HepG2 (cell line): ENCODE measurements at regions not wholly inside any gene's neighbourhood (a gene's known extent, or its start where the extent isn't known, plus 50 kb on each side); places are given as distances from the start of the nearest gene placed in this dataset.

Source experiments
- ATAC-seq: fragments of 200-7000 bp; cut with Tn5 transposase; 3 replicates; pipeline ENCODE4 v1.9.1; 2020; ENCODE audit warnings: mild to moderate bottlenecking, moderate library complexity
- BruUV-seq: library from RNA; stranded (reverse); fragments of 400-500 nt; replicated peaks from 2 replicates; lab custom pipeline; 2021; lab: Mats Ljungman, UMichigan
- CTCF ChIA-PET: fragments of 300-600 bp; formaldehyde crosslinking; extraction: SDS; loops from one replicate; lab custom pipeline; 2021; ENCODE audit warnings: low total read pairs, inconsistent platforms, low intra/inter-chr PET ratio; lab: Yijun Ruan, JAX
- POLR2A ChIA-PET: fragments of 350-600 bp; sonication (Branson Sonifier 250); formaldehyde crosslinking; loops from one replicate; lab custom pipeline; 2020; ENCODE audit warnings: antibody characterized with exemption, inconsistent platforms; lab: Yijun Ruan, JAX
- DNase-seq: peaks from one replicate; pipeline ENCODE4 v3.0.0-alpha.2; 2015; ENCODE audit warnings: low spot score
- FAIRE-seq: peaks from 3 replicates; lab custom pipeline; 2011; peaks lifted over from hg19 to GRCh38; lab: Jason Lieb, UNC
- H2AFZ ChIP-seq: one replicate; pipeline ENCODE4 v1.6.1; 2011; ENCODE audit warnings: low read length, inconsistent platforms
- H3K27ac ChIP-seq: fragments of 300-600 bp; 3 replicates; pipeline ENCODE4 v1.8.0; 2011; ENCODE audit warnings: mixed run types, mild to moderate bottlenecking, mixed read lengths, low read length, inconsistent platforms; ENCODE audit not compliant: insufficient read depth; ENCODE audit errors: extremely low read length
- H3K27me3 ChIP-seq, 2 experiments: fragments of 200-600 bp in 1 of 2; 2 replicates in 1 of 2; 3 replicates in 1 of 2; pipeline versions ENCODE4 v1.6.0 to v1.8.0; 2011; ENCODE audit warnings: low read length in 2 of 2, mild to moderate bottlenecking in 2 of 2, moderate library complexity in 2 of 2, inconsistent platforms in 1 of 2; ENCODE audit not compliant: insufficient read depth in 2 of 2, control insufficient read depth in 1 of 2
- H3K36me3 ChIP-seq, 2 experiments: fragments of 200-600 bp in 1 of 2; replicated peaks in 1 of 2; 2 replicates in 1 of 2; 3 replicates in 1 of 2; pipeline versions ENCODE4 v1.5.1 to v1.8.0; 2011; ENCODE audit warnings: low read length in 2 of 2, inconsistent platforms in 1 of 2; ENCODE audit not compliant: insufficient read depth in 2 of 2, control insufficient read depth in 1 of 2
- H3K4me1 ChIP-seq: 2 replicates; pipeline ENCODE4 v1.5.1; 2012; ENCODE audit warnings: low read length, inconsistent platforms; ENCODE audit not compliant: insufficient read depth
- H3K4me2 ChIP-seq: 2 replicates; pipeline ENCODE4 v1.6.0; 2011; ENCODE audit warnings: low read depth, low read length, inconsistent platforms
- H3K4me3 ChIP-seq, 3 experiments: fragments of 200-600 bp in 1 of 3; sonication (generic), shearing (Covaris generic) in 1 of 3; replicated peaks in 1 of 3; 2 replicates each; pipeline ENCODE4 v1.5.1; 2011 to 2016; ENCODE audit warnings: low read length in 3 of 3, inconsistent platforms in 2 of 3, low read depth in 2 of 3, mild to moderate bottlenecking in 2 of 3, control low read depth in 1 of 3, mixed read lengths in 1 of 3; ENCODE audit not compliant: insufficient read depth in 1 of 3
- H3K79me2 ChIP-seq: one replicate; pipeline ENCODE4 v1.6.1; 2011; ENCODE audit warnings: low read length, inconsistent platforms; ENCODE audit not compliant: insufficient read depth
- H3K9ac ChIP-seq: 2 replicates; pipeline ENCODE4 v1.6.0; 2011; ENCODE audit warnings: mild to moderate bottlenecking, low read depth, low read length, inconsistent platforms; ENCODE audit not compliant: insufficient read depth
- H3K9me3 ChIP-seq: 2 replicates; pipeline ENCODE4 v1.5.1; 2012; ENCODE audit warnings: mild to moderate bottlenecking, low read length
- H4K20me1 ChIP-seq: 2 replicates; pipeline ENCODE4 v1.6.0; 2011; ENCODE audit warnings: inconsistent platforms, mild to moderate bottlenecking, low read length, moderate library complexity; ENCODE audit not compliant: insufficient read depth
- CCAR2 ChIP-seq: fragments of 200-400 bp; formaldehyde crosslinking; optimal IDR thresholded peaks from 2 replicates; pipeline ENCODE3; 2018; ENCODE audit warnings: low read depth, mild to moderate bottlenecking, low read length, moderate library complexity
- CENPX ChIP-seq: sonication (generic); formaldehyde crosslinking; IDR thresholded peaks from 2 replicates; pipeline ENCODE4 v1.9.0; 2021; ENCODE audit warnings: mild to moderate bottlenecking, missing genetic modification reagents, moderate library complexity
- CERS6 ChIP-seq: sonication (generic); formaldehyde crosslinking; IDR thresholded peaks from 2 replicates; pipeline ENCODE4 v1.5.0; 2020; ENCODE audit warnings: missing genetic modification reagents
- GATAD1 ChIP-seq: IDR thresholded peaks from 2 replicates; pipeline ENCODE4 v1.6.1; 2016; ENCODE audit warnings: missing genetic modification reagents, missing compliant biosample characterization
- GFI1 ChIP-seq: sonication (generic); formaldehyde crosslinking; IDR thresholded peaks from 2 replicates; pipeline ENCODE4 v1.5.0; 2020; ENCODE audit warnings: missing genetic modification reagents, mild to moderate bottlenecking, borderline replicate concordance
- HNRNPK ChIP-seq: fragments of 200-400 bp; formaldehyde crosslinking; IDR thresholded peaks from 2 replicates; pipeline ENCODE4 v1.6.1; 2018; ENCODE audit warnings: low read length, low read depth, moderate library complexity, mild to moderate bottlenecking; ENCODE audit not compliant: poor library complexity, severe bottlenecking
- HOXD1 ChIP-seq: sonication (generic); formaldehyde crosslinking; IDR thresholded peaks from 2 replicates; pipeline ENCODE4 v1.5.0; 2020; ENCODE audit warnings: missing genetic modification reagents
- NPAS2 ChIP-seq: sonication (generic); formaldehyde crosslinking; IDR thresholded peaks from 2 replicates; pipeline ENCODE4 v1.8.0; 2022; ENCODE audit warnings: mild to moderate bottlenecking, missing genetic modification reagents, borderline replicate concordance
- ZMAT5 ChIP-seq: sonication (generic); formaldehyde crosslinking; IDR thresholded peaks from 2 replicates; pipeline ENCODE4 v1.5.0; 2020; ENCODE audit warnings: mild to moderate bottlenecking, low read depth, missing genetic modification reagents, borderline replicate concordance
- ZNF101 ChIP-seq: sonication (generic); formaldehyde crosslinking; IDR thresholded peaks from 2 replicates; pipeline ENCODE4 v1.4.0; 2020; ENCODE audit warnings: mild to moderate bottlenecking, low read depth, missing genetic modification reagents, borderline replicate concordance
- ZNF276 ChIP-seq: sonication (generic); formaldehyde crosslinking; IDR thresholded peaks from 2 replicates; pipeline ENCODE4 v1.4.0; 2020; ENCODE audit warnings: mild to moderate bottlenecking, low read depth, missing genetic modification reagents
- ZNF337 ChIP-seq: sonication (generic); formaldehyde crosslinking; IDR thresholded peaks from 2 replicates; pipeline ENCODE4 v1.5.1; 2020; ENCODE audit warnings: missing genetic modification reagents, low read depth, mild to moderate bottlenecking, borderline replicate concordance
- ZNF451 ChIP-seq: sonication (generic); formaldehyde crosslinking; IDR thresholded peaks from 2 replicates; pipeline ENCODE4 v1.5.0; 2020; ENCODE audit warnings: mild to moderate bottlenecking, missing genetic modification reagents
- ZNF549 ChIP-seq: sonication (generic); formaldehyde crosslinking; IDR thresholded peaks from 2 replicates; pipeline ENCODE4 v1.5.0; 2020; ENCODE audit warnings: missing genetic modification reagents
- ZNF709 ChIP-seq: sonication (generic); formaldehyde crosslinking; IDR thresholded peaks from 2 replicates; pipeline ENCODE4 v1.5.0; 2020; ENCODE audit warnings: mild to moderate bottlenecking, missing genetic modification reagents
- ZNF768 ChIP-seq: sonication (generic); formaldehyde crosslinking; IDR thresholded peaks from 2 replicates; pipeline ENCODE4 v1.4.0; 2020; ENCODE audit warnings: missing genetic modification reagents
- ZSCAN9 ChIP-seq: IDR thresholded peaks from 2 replicates; pipeline ENCODE4 v1.6.1; 2016; ENCODE audit warnings: borderline replicate concordance
- in situ Hi-C: cut with HindIII; loops from 2 replicates; pipeline ENCODE4 v1.10.0; 2017; ENCODE audit warnings: low pct_unique_long_range_greater_than_20kb; ENCODE audit not compliant: extremely low pct_ligation_motif_present
- intact Hi-C: fragments of 100-400 bp; cut with micrococcal nuclease; formaldehyde crosslinking; loops from one replicate; pipeline ENCODE4 v1.10.0; 2022; ENCODE audit not compliant: unreplicated experiment

GRCh38 chr4:37023996-37024395 is 220.5 kb upstream of the NWD2 start:
- ChIA-PET POLR2A (no interaction called here), CTCF (no interaction called here)
- Histone ChIP-seq H3K9ac (no peak overlapping the region), H3K4me2 (no peak overlapping the region), H3K4me3 (no peak overlapping the region), H3K27ac (no peak overlapping the region), H3K27me3 (no peaks in the 10 kb centered on the region; a peak in 1 of 5 replicates), H3K79me2 (no peaks in the 10 kb centered on the region), H2AFZ (no peak overlapping the region), H3K4me1 (no peaks in the 10 kb centered on the region), H3K9me3 (no peaks in the 10 kb centered on the region), H3K36me3 (no peaks in the 10 kb centered on the region), H4K20me1 (no peaks in the 10 kb centered on the region)
- TF ChIP-seq ZNF276 (CRISPR knock-in tag) = no peak
- no peak for TF ChIP-seq NPAS2 (CRISPR knock-in tag)
- TF ChIP-seq ZNF101 (CRISPR knock-in tag) = no peak
- no peak for TF ChIP-seq CERS6
- TF ChIP-seq ZNF451 (CRISPR knock-in tag) = no peak
- no peak for TF ChIP-seq HOXD1
- no peak for TF ChIP-seq ZNF709 (CRISPR knock-in tag)
- TF ChIP-seq CCAR2 = no peak
- no peak for TF ChIP-seq CENPX (CRISPR knock-in tag)
- no peak for TF ChIP-seq GATAD1 (CRISPR knock-in tag)
- no peak for TF ChIP-seq ZNF768 (CRISPR knock-in tag)
- no peak for TF ChIP-seq ZSCAN9
- no peak for TF ChIP-seq ZNF549 (CRISPR knock-in tag)
- no peak for TF ChIP-seq ZNF337 (CRISPR knock-in tag)
- TF ChIP-seq ZMAT5 (CRISPR knock-in tag) = no peak
- no peak for TF ChIP-seq HNRNPK
- TF ChIP-seq GFI1 (CRISPR knock-in tag) = no peak
- BruUV-seq = no TSS peak
- intact Hi-C loops (no loop called here), in situ Hi-C loops (no loop called here)
- ATAC-seq = no peak
- no peak for DNase-seq
- no peak for FAIRE-seq
